Type B pancreatic cell (in vitro differentiated cells): ENCODE measurements at regions not wholly inside any gene's neighbourhood (a gene's known extent, or its start where the extent isn't known, plus 50 kb on each side); places are given as distances from the start of the nearest gene placed in this dataset.
"Not testable (repeated sequence)": the region's sequence is repeated elsewhere in the genome, so short reads cannot be mapped to it uniquely, and the experiment has no call there.

ENCODE experiments used
- DNase-seq: peaks from one replicate; pipeline ENCODE4 v3.0.0; 2021; ENCODE audit warnings: mixed read lengths; ENCODE audit not compliant: unreplicated experiment; ENCODE audit errors: extremely low spot score
- H3K27ac Mint-ChIP-seq: 2 replicates; pipeline ENCODE4 v1.8.0; 2021; ENCODE audit warnings: mild to moderate bottlenecking, mixed read lengths
- H3K27me3 Mint-ChIP-seq: 2 replicates; pipeline ENCODE4 v1.8.0; 2021; ENCODE audit warnings: mixed read lengths
- H3K36me3 Mint-ChIP-seq: 2 replicates; pipeline ENCODE4 v1.8.0; 2021; ENCODE audit warnings: mixed read lengths
- H3K4me1 Mint-ChIP-seq: one replicate; pipeline ENCODE4 v1.8.0; 2021; ENCODE audit warnings: mixed read lengths; ENCODE audit not compliant: unreplicated experiment
- H3K4me3 Mint-ChIP-seq: 2 replicates; pipeline ENCODE4 v1.8.0; 2021; ENCODE audit warnings: mild to moderate bottlenecking, mixed read lengths
- H3K9me3 Mint-ChIP-seq: 2 replicates; pipeline ENCODE4 v1.8.0; 2021; ENCODE audit warnings: mixed read lengths
- TF ChIP-seq, protein P1 (sequence below): fragments of 200-600 bp; sonication (generic); conservative IDR thresholded peaks from 2 replicates; pipeline ENCODE4 v1.5.0; 2021; ENCODE audit warnings: antibody characterized with exemption, mild to moderate bottlenecking

DNA sequence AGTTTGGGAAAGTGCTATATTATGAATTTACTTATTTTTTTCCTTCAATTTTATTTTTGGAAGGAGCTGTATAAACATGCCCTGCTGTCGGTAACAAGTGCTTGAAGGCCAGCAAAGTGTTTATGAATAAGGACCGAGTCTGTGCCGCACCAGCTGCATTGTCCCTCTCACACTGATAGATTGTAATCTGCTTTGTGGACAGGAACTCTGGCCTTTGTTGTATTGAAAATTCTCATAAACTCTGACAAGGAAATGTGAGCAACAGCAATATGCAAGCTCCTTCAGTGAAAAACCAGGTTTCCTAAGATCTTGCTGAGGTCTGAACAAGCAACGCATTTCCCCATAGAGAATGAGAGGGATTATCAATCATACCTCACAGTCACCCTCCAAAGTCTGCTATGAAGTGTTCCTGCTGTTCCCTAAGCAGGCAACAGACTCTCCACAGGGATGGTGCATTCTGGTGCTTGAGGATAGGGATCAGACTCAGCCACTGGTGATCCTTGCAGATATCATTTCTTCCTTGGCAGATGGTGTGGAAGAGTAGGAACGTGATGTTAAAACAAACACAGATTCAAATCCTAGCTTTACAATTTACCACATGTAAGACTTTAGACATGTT lies 109.6 kb downstream of the KCNJ2 start:
- H3K36me3 Mint-ChIP-seq: no peaks in the 10 kb centered on the region
- H3K27ac Mint-ChIP-seq: no peak overlapping the region
- H3K4me1 Mint-ChIP-seq: peaks cover 5% of the 10 kb centered on the region
- DNase-seq: no peak
- H3K4me3 Mint-ChIP-seq: no peak overlapping the region
- TF ChIP-seq, protein P1, sequence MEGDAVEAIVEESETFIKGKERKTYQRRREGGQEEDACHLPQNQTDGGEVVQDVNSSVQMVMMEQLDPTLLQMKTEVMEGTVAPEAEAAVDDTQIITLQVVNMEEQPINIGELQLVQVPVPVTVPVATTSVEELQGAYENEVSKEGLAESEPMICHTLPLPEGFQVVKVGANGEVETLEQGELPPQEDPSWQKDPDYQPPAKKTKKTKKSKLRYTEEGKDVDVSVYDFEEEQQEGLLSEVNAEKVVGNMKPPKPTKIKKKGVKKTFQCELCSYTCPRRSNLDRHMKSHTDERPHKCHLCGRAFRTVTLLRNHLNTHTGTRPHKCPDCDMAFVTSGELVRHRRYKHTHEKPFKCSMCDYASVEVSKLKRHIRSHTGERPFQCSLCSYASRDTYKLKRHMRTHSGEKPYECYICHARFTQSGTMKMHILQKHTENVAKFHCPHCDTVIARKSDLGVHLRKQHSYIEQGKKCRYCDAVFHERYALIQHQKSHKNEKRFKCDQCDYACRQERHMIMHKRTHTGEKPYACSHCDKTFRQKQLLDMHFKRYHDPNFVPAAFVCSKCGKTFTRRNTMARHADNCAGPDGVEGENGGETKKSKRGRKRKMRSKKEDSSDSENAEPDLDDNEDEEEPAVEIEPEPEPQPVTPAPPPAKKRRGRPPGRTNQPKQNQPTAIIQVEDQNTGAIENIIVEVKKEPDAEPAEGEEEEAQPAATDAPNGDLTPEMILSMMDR: no peak
- H3K27me3 Mint-ChIP-seq: no peaks in the 10 kb centered on the region
- no peaks in the 10 kb centered on the region for H3K9me3 Mint-ChIP-seq

- no peaks in the 10 kb centered on the region for H3K27me3 Mint-ChIP-seq
Measured at GRCh38 chr17:70286391-70286790, 117.1 kb downstream of the KCNJ2 start.

DNA sequence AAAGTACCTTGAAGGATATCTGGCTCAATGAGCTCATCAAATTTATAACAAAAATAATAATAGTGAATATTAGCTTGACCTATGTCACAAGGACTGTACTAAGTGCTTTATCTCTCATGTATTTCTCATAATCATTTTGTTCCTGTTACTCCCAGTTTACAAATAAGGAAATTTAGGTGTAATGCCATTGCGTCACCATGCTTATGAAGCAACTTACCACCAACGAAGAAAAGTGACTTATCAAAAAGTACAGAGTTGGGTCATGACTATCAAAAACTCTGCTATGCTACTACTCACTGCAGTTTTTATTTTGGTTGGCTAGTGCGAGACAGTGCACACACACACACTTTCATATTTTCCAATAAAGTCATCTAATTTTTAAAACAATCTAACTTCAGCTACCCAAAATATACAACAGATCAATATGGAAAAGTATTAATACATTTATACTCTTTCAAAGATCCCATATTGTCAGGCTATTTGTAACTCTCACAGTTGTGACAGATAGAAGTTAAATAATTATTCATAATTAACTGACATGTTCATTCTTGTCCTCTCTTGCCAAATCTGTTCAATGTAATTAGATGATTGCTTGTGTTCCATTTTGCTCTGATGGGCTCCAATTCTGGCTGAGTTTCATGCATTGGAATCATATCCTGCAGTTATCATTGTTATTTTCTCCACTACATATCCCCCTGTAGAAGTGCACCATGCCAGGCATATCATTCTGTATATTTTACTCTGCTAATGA lies 119.4 kb downstream of the KCNJ2 start:
- Mint-ChIP-seq H3K4me1 (no peaks in the 10 kb centered on the region), H3K27ac (no peak overlapping the region), H3K27me3 (no peaks in the 10 kb centered on the region), H3K36me3 (no peaks in the 10 kb centered on the region), H3K9me3 (peaks cover 4% of the 10 kb centered on the region), H3K4me3 (no peak overlapping the region)
- TF ChIP-seq, protein P1: no peak
- DNase-seq: no peak

More at GRCh38 chr17:70286391-70286790, 117.1 kb downstream of the KCNJ2 start:
- no peak overlapping the region for H3K27ac Mint-ChIP-seq
- H3K4me1 Mint-ChIP-seq: no peaks in the 10 kb centered on the region
- H3K36me3 Mint-ChIP-seq: no peaks in the 10 kb centered on the region
- peaks cover 4% of the 10 kb centered on the region for H3K9me3 Mint-ChIP-seq
- no peak for DNase-seq
- H3K4me3 Mint-ChIP-seq: no peak overlapping the region
- TF ChIP-seq, protein P1: no peak

GRCh38 chr17:70290770-70291169 lies 121.4 kb downstream of the KCNJ2 start:
- TF ChIP-seq, protein P1: no peak
- Mint-ChIP-seq H3K9me3 (peaks cover 4% of the 10 kb centered on the region), H3K36me3 (no peaks in the 10 kb centered on the region), H3K4me3 (no peak overlapping the region), H3K27ac (no peak overlapping the region), H3K4me1 (peaks cover 6% of the 10 kb centered on the region), H3K27me3 (no peaks in the 10 kb centered on the region)
- no peak for DNase-seq

- TF ChIP-seq, protein P1: no peak
- DNase-seq: no peak
- Mint-ChIP-seq H3K27ac (no peak overlapping the region), H3K4me3 (no peak overlapping the region), H3K36me3 (no peaks in the 10 kb centered on the region), H3K27me3 (no peaks in the 10 kb centered on the region), H3K4me1 (peaks cover 6% of the 10 kb centered on the region), H3K9me3 (peaks cover 3% of the 10 kb centered on the region)
Measured at GRCh38 chr17:70292366-70292765, 123.0 kb downstream of the KCNJ2 start.

GRCh38 chr17:70293564-70294310 lies 124.4 kb downstream of the KCNJ2 start:
- not testable (repeated sequence) for H3K36me3 Mint-ChIP-seq, H3K9me3 Mint-ChIP-seq, H3K4me3 Mint-ChIP-seq, H3K4me1 Mint-ChIP-seq, H3K27me3 Mint-ChIP-seq, DNase-seq, H3K27ac Mint-ChIP-seq
